Muscle of arm (tissue), 1 donor: ENCODE measurements at regions not wholly inside any gene's neighbourhood (a gene's known extent, or its start where the extent isn't known, plus 50 kb on each side); places are given as distances from the start of the nearest gene placed in this dataset.
"Not testable (repeated sequence)": the region's sequence is repeated elsewhere in the genome, so short reads cannot be mapped to it uniquely, and the experiment has no call there.

ENCODE experiments used
- DNase-seq: peaks from one replicate; pipeline ENCODE4 v3.0.0-alpha.2; 2013

DNA sequence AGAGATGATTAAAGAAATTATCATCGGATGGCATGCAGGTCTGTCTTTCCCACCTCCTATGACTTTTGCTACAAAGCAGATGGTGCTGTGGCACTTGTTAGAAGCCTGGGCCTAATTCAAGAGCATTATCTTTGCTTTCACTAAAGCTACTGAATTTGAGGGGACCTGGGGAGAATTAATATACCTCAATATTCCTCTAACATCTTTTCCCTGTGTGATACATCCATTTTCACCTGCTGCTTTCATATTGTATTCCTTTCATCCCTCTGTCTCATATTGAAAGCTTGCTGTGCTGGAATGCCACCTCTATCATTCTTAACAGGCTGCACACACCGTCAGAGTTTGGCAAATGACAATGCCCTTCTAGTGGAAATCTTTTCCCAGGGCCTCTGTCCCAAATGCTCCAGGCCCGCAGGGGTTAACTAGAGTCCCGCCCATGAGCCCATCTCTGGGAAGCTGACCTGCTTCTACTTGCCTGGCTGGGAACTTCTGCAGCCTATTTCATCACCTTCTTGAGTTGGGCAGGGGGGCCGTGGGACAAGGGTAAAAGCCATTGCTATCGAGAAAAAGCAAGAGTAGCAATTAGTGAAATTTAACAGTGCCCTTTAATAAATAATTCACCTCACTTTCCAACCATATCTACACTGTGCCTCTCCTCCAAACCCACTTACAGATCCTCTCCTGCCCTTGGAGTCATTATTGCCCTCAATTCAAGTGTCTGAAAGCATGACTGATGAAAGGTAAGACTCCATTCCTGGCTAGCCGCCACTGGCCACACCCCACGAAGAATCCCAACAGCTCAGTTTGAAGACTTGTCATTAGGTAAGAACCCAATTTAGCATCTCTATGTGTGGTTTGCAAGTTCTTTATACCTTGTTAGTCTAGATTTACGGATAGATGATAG lies 126.7 kb upstream of the BTG1 start:
- no peak for DNase-seq

- no peak for DNase-seq
These were observed 125.7 kb upstream of the BTG1 start for GRCh38 chr12:92271341-92271740.

- no peak for DNase-seq
These were observed 124.9 kb upstream of the BTG1 start for GRCh38 chr12:92270521-92270920.

- no peak for DNase-seq
These were observed 123.3 kb upstream of the BTG1 start for GRCh38 chr12:92268946-92269345.

- DNase-seq, result no peak
These were observed 116.0 kb upstream of the BTG1 start for GRCh38 chr12:92261692-92262091.

DNA sequence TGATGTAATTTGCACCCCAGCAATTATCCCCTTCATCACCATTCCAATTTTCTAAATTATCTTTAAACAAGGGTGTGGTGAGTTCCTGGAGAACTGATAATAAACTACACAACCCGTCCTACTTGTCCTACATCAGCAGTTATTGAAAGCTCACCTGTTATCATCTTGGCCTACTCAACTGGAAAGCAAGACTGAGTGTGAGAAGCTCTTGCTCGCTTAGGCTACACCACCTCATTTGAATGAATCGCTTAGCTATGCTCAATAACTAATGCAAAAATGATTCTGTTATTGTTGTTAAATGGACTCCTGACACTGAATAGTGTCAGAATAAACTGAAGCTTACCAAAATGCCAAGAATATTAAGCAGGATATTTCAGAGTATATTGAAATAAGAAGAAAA lies 115.4 kb upstream of the BTG1 start:
- no peak for DNase-seq

GRCh38 chr12:92259696-92260251 lies 114.1 kb upstream of the BTG1 start:
- no peak for DNase-seq

DNA sequence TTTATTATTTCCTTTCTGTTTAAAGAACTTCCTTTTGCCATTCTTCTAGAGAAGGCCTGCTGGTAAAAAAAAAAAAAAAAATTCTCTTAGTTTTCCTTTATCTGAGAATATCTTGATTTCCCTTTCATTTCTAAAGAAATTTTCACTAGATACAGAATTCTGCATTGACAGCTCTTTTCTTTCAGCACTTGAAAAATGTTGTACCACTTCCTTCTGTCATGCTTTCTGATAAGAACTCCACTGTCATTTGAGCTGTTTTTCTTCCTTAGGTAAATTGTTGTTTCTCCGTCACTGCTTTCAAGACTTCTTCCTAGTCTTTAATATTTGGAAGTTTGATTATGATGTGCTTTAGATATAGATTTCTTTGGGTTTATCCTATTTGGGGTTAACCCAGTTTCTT lies 113.6 kb upstream of the BTG1 start:
- no peak for DNase-seq

DNA sequence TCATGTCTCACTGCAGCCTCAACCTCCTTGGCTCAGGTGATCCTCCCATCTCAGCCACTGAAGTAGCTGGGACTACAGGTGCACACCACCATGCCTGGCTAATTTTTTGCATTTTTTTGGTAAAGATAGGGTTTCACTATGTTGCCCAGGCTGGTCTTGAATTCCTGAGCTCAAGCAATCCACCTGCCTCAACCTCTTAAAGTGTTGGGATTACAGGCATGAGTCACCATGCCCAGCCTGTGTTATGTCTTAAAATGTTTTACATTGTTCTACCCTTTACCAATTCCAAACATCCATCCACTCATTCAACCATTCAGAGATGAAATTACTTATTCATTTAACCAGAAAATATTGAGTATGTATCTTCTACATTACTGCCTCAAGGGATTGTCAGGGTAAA lies 111.6 kb upstream of the BTG1 start:
- DNase-seq, result no peak

DNA sequence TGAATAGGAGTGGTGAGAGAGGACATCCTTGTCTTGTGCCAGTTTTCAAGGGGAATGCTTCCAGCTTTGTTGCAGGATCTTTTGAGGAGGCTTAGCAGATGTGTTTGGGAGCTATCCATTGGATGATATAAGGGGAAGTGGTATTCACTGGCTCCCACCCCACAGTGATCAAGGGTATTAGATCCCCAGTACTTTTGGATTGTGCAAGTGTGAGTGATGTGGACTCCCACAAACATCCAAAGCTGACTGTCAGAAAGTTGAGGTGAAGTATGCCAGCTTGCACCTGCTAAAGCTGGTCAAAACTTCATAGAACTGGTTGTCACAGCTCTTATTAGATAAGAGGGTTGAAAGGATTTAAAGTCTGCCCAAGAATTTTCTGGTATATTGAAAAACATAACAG lies 110.1 kb upstream of the BTG1 start:
- DNase-seq, result no peak

- DNase-seq, result no peak
These were observed 107.7 kb upstream of the BTG1 start for GRCh38 chr12:92253301-92253700.

GRCh38 chr12:92248977-92249376 lies 103.3 kb upstream of the BTG1 start:
- DNase-seq, result no peak

- DNase-seq, result peak; percentile 81
These were observed 98.4 kb upstream of the BTG1 start for GRCh38 chr12:92244036-92244435.

- DNase-seq, result no peak
These were observed 97.3 kb upstream of the BTG1 start for GRCh38 chr12:92242907-92243306.

GRCh38 chr12:92237762-92238523 lies 92.3 kb upstream of the BTG1 start:
- no peak for DNase-seq

DNA sequence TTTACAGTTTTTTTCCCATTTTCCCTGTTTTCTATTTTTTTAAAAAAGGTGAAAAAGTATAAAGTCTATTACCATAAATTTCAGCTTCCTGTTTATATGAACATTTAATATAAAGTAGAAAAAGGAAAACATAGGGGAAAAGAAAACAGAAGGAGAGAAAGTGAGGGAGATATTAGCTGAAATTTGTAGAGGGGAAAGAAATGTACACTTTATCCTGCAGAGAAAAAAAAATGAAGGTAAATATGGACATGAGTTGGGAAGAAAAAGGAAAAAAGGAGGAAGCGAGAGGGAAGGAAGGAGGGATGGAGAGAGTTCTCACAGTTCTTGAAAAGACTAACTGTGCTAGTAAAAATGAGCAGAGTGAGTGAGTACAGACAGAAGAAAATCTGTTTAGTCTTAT lies 91.6 kb upstream of the BTG1 start:
- no peak for DNase-seq

GRCh38 chr12:92235703-92236472 lies 90.2 kb upstream of the BTG1 start:
- no peak for DNase-seq

DNA sequence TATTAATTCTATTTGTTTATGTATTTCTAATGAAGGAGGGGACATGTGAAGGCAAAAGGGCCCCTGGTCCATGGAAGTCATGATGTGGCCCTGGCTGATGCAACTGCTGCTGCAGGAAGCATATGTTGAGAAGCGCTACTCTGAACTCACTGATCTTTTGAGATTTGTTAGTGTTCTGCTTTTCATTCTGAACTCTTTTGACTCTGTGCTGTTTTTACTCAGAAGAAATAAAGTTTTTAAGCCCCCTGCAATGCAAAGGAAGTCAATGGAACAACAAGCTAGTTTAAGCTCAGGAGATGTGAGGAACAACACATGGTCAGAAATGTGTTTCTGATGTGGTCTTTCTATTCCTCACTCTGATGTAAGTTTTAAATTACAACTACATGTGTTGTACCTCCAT lies 88.9 kb upstream of the BTG1 start:
- DNase-seq, result no peak

DNA sequence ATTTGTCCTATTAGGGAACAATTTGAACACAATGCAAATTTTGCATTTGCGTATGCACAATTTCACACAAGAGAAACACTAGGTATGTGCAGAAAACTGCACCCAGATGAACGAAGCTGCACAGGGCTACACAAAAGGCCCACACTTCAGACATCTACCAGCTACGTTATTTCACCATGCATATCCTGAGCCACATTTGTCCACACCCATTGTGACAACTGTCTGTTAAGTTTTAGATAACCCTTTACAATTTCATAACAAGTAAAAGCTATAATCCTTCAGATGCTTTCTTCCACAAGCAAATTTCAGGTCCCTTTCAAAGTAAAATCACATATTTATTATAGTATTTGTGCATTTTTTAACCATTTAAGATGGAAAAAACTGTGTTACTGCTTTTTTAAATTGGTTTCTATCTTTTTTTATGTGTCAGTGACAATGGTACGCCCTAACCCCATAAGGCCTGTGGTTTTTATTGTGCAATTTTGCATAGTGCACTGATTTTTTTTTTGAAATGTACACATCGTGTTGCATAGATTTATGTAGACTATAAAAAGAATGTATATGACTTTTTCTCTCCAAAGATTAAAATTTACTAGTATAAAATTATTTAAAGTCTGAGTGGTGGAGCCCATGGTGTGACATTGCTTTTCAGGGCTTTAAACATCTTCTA lies 87.8 kb upstream of the BTG1 start:
- no peak for DNase-seq

DNA sequence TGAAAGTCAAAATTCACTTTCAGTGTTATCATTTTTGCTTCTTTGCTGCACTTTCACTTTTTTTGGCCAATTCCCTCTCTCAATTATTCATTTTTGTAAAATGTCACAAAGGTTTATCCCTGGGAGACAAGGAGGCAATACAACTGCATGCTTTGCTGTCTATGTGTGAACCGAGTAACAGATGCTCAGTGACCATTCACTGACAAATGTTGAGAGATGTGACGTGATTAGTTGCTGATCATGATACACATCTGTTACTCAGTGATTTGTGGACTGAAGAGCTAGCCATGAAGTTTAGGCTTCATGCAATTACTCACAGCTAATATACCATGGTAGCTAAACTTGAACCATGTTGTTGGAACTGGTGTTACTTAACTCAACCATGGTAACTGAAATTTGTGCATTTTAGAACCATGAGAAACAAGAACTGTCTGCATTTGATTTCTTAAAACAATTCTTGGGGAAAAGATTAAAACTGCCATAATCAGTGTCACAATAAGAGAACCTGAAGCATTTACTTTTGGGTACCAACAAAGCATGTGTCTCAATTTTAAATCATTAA lies 86.8 kb upstream of the BTG1 start:
- not testable (repeated sequence) for DNase-seq

GRCh38 chr12:92231945-92232344 lies 86.3 kb upstream of the BTG1 start:
- DNase-seq, result not testable (repeated sequence)
